Thyroid gland (tissue), 4 donors: ENCODE measurements at regions not wholly inside any gene's neighbourhood (a gene's known extent, or its start where the extent isn't known, plus 50 kb on each side); places are given as distances from the start of the nearest gene placed in this dataset.
"Not testable (repeated sequence)": the region's sequence is repeated elsewhere in the genome, so short reads cannot be mapped to it uniquely, and the experiment has no call there.

Experiments
- CTCF ChIP-seq, 6 experiments: fragments of 200-600 bp in 3 of 6; fragments of 450-650 bp in 3 of 6; sonication (generic) in 3 of 6; IDR thresholded peaks; one replicate each; pipeline ENCODE4 v1.5.1; 2016 to 2019; ENCODE audit warnings: antibody characterized with exemption in 6 of 6, mild to moderate bottlenecking in 2 of 6, inconsistent platforms in 1 of 6, moderate library complexity in 1 of 6
- POLR2A ChIP-seq, 2 donors: fragments of 450-650 bp; IDR thresholded peaks; one replicate each; pipeline ENCODE4 v1.6.1; 2017; ENCODE audit warnings: antibody characterized with exemption in 2 of 2, mild to moderate bottlenecking in 2 of 2, moderate library complexity in 1 of 2

GRCh38 chr10:31665764-31666279, 262.8 kb downstream of the ARHGAP12 start:
- TF ChIP-seq POLR2A, CTCF (IDR thresholded peaks at IDR 0.05): not testable (repeated sequence)
